ENCODE measurements at regions not wholly inside any gene's neighbourhood (a gene's known extent, or its start where the extent isn't known, plus 50 kb on each side); places are given as distances from the start of the nearest gene placed in this dataset.
A peak's percentile ranks its signal among the peaks of the same experiment; 100 is the strongest.

DNA sequence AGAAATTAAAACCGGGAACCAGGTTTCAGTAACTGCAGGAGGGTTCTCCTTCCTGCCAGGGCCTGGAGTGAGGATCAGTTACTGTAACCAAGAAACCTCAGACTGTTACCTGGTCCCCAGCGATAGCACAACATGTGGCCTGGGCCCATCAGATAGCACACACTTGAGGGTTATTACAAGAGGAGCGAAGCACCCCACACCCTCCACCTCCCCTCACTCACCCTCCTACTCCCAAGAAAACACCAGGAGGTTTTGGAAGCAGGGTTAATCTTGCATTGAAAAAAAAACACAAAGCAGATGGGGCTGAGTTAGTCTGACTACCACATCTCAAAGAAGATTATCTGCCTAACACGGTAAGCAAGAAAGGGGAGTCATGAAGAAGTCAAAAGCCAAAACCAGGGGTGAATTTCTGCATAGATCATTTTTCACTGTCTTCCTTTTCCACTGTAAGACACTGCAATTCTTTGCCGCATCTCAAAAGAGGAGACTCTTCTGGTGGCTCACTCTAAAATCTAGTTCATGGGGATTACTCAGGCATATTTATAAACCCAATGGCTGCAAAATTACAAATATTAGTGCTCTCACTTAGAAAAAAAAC, 75.9 kb upstream of the DOCK9 start:
- DNase-seq = peak; percentile 97
- Histone ChIP-seq H3K9me3 (ENCODE audit: severe bottlenecking) (no peaks in the 10 kb centered on the region), H3K27ac (peak overlapping the region; percentile 87), H3K27me3 (ENCODE audit: insufficient read depth, low read depth, severe bottlenecking) (no peaks in the 10 kb centered on the region), H3K4me3 (ENCODE audit: low read depth, low read length) (peak overlapping the region; percentile 21), H3K36me3 (no peaks in the 10 kb centered on the region)
- no peak for TF ChIP-seq CTCF (IDR thresholded peaks at IDR 0.05; ENCODE audit: low read depth, low read length)

GRCh38 chr13:99055281-99055680, 77.4 kb upstream of the DOCK9 start:
- TF ChIP-seq CTCF (IDR thresholded peaks at IDR 0.05; ENCODE audit: low read depth, low read length) = no peak
- peak overlapping the region; percentile 87 for H3K27ac ChIP-seq
- no peak for DNase-seq

GRCh38 chr13:99055735-99056134, 77.9 kb upstream of the DOCK9 start:
- H3K4me3 ChIP-seq (ENCODE audit: low read depth, low read length) = no peak overlapping the region
- no peaks in the 10 kb centered on the region for H3K27me3 ChIP-seq (ENCODE audit: insufficient read depth, low read depth, severe bottlenecking)
- no peak for DNase-seq
- H3K36me3 ChIP-seq = no peaks in the 10 kb centered on the region
- peak overlapping the region; percentile 87 for H3K27ac ChIP-seq
- H3K9me3 ChIP-seq (ENCODE audit: severe bottlenecking) = no peaks in the 10 kb centered on the region
- no peak for TF ChIP-seq CTCF (IDR thresholded peaks at IDR 0.05; ENCODE audit: low read depth, low read length)

More at GRCh38 chr13:99055281-99055680, 77.4 kb upstream of the DOCK9 start:
- Histone ChIP-seq H3K36me3 (no peaks in the 10 kb centered on the region), H3K9me3 (ENCODE audit: severe bottlenecking) (no peaks in the 10 kb centered on the region), H3K27me3 (ENCODE audit: insufficient read depth, low read depth, severe bottlenecking) (no peaks in the 10 kb centered on the region), H3K4me3 (ENCODE audit: low read depth, low read length) (no peak overlapping the region)

GRCh38 chr13:99056381-99057014, 78.6 kb upstream of the DOCK9 start:
- no peak for TF ChIP-seq CTCF (IDR thresholded peaks at IDR 0.05; ENCODE audit: low read depth, low read length)
- no peak overlapping the region for H3K4me3 ChIP-seq (ENCODE audit: low read depth, low read length)
- H3K27me3 ChIP-seq (ENCODE audit: insufficient read depth, low read depth, severe bottlenecking) = no peaks in the 10 kb centered on the region
- H3K36me3 ChIP-seq = no peaks in the 10 kb centered on the region
- H3K9me3 ChIP-seq (ENCODE audit: severe bottlenecking) = no peaks in the 10 kb centered on the region
- H3K27ac ChIP-seq = no peak overlapping the region
- DNase-seq = no peak

- Histone ChIP-seq H3K27me3 (ENCODE audit: insufficient read depth, low read depth, severe bottlenecking) (no peaks in the 10 kb centered on the region), H3K4me3 (ENCODE audit: low read depth, low read length) (no peak overlapping the region), H3K9me3 (ENCODE audit: severe bottlenecking) (no peaks in the 10 kb centered on the region), H3K27ac (peak overlapping the region; percentile 6; the same call in 1 of the 2 replicates), H3K36me3 (no peaks in the 10 kb centered on the region)
- no peak for DNase-seq
- no peak for TF ChIP-seq CTCF (IDR thresholded peaks at IDR 0.05; ENCODE audit: low read depth, low read length)
These were observed 79.6 kb upstream of the DOCK9 start for GRCh38 chr13:99057310-99057975.
